Endothelial cell of umbilical vein (primary cell): ENCODE measurements at regions not wholly inside any gene's neighbourhood (a gene's known extent, or its start where the extent isn't known, plus 50 kb on each side); places are given as distances from the start of the nearest gene placed in this dataset.

Experiments
- BruUV-seq: library from RNA; stranded (reverse); fragments of 400-500 nt; replicated peaks from 2 replicates; lab custom pipeline; 2021; lab: Mats Ljungman, UMichigan
- CTCF ChIA-PET: fragments of 300-600, 350-600 bp; sonication (Branson Sonifier 250); formaldehyde crosslinking; loops from one replicate; lab custom pipeline; 2021; ENCODE audit warnings: antibody characterized with exemption, inconsistent platforms; lab: Charles Lee
- POLR2A ChIA-PET: fragments of 300-600, 350-600 bp; sonication (Branson Sonifier 250); formaldehyde crosslinking; loops from one replicate; lab custom pipeline; 2021; ENCODE audit warnings: antibody characterized with exemption, inconsistent platforms; lab: Charles Lee
- DNase-seq: peaks from one replicate; pipeline ENCODE4 v3.0.0-alpha.2; 2011; ENCODE audit warnings: low read depth, low spot score
- FAIRE-seq: peaks from 2 replicates; lab custom pipeline; 2011; peaks lifted over from hg19 to GRCh38; lab: Jason Lieb, UNC
- H2AFZ ChIP-seq: 2 replicates; pipeline ENCODE4 v1.6.0; 2012; ENCODE audit warnings: low read depth, low read length, control low read depth, inconsistent platforms
- H3K27ac ChIP-seq: 2 replicates; pipeline ENCODE4 v1.5.1; 2011; ENCODE audit warnings: low read depth, mild to moderate bottlenecking, control low read depth, low read length, moderate library complexity; ENCODE audit not compliant: insufficient read depth
- H3K27me3 ChIP-seq, 2 experiments: 2 replicates each; pipeline versions ENCODE4 v1.6.0 to v1.6.1; 2011; ENCODE audit warnings: low read length in 2 of 2, mixed read lengths in 1 of 2; ENCODE audit not compliant: control insufficient read depth in 2 of 2, insufficient read depth in 2 of 2
- H3K36me3 ChIP-seq, 2 experiments: 2 replicates in 1 of 2; 3 replicates in 1 of 2; pipeline ENCODE4 v1.5.1; 2011; ENCODE audit warnings: low read length in 2 of 2, mild to moderate bottlenecking in 1 of 2, moderate library complexity in 1 of 2; ENCODE audit not compliant: control insufficient read depth in 2 of 2, insufficient read depth in 2 of 2; ENCODE audit errors: extremely low read depth in 1 of 2
- H3K4me1 ChIP-seq: 3 replicates; pipeline ENCODE4 v1.5.1; 2011; ENCODE audit warnings: mild to moderate bottlenecking, low read length; ENCODE audit not compliant: control insufficient read depth, insufficient read depth; ENCODE audit errors: extremely low read depth
- H3K4me2 ChIP-seq: 2 replicates; pipeline ENCODE4 v1.6.1; 2011; ENCODE audit warnings: low read length, control low read depth, mixed read lengths; ENCODE audit not compliant: insufficient read depth
- H3K4me3 ChIP-seq, 3 experiments: fragments of 200-600 bp in 1 of 3; sonication (generic), shearing (Covaris generic) in 1 of 3; replicated peaks in 1 of 3; 2 replicates each; pipeline ENCODE4 v1.5.1; 2011 to 2016; ENCODE audit warnings: control low read depth in 3 of 3, low read length in 3 of 3, mild to moderate bottlenecking in 2 of 3, inconsistent platforms in 1 of 3, low read depth in 1 of 3, moderate library complexity in 1 of 3; ENCODE audit not compliant: insufficient read depth in 1 of 3
- H3K79me2 ChIP-seq: 2 replicates; pipeline ENCODE4 v1.6.0; 2012; ENCODE audit warnings: low read length, inconsistent platforms; ENCODE audit not compliant: control insufficient read depth, insufficient read depth
- H3K9ac ChIP-seq: replicated peaks from 2 replicates; pipeline ENCODE3; 2011; ENCODE audit warnings: low read length, control low read depth; ENCODE audit not compliant: insufficient read depth; ENCODE audit errors: extremely low read depth
- H3K9me1 ChIP-seq: replicated peaks from 3 replicates; pipeline ENCODE4 v1.6.0; 2011; ENCODE audit warnings: mild to moderate bottlenecking, low read length; ENCODE audit not compliant: control insufficient read depth, insufficient read depth; ENCODE audit errors: extremely low read depth
- H3K9me3 ChIP-seq: replicated peaks from 2 replicates; pipeline ENCODE4 v1.5.1; 2012; ENCODE audit warnings: low read length, inconsistent platforms; ENCODE audit not compliant: control insufficient read depth, insufficient read depth
- H4K20me1 ChIP-seq: replicated peaks from 2 replicates; pipeline ENCODE3; 2011; ENCODE audit warnings: mild to moderate bottlenecking, low read length; ENCODE audit not compliant: control insufficient read depth, insufficient read depth; ENCODE audit errors: extremely low read depth
- EZH2 ChIP-seq: IDR thresholded peaks from 2 replicates; pipeline ENCODE4 v1.6.1; 2012; ENCODE audit warnings: borderline replicate concordance, low read depth, mild to moderate bottlenecking, moderate library complexity, low read length, inconsistent platforms; ENCODE audit not compliant: severe bottlenecking
- FOS ChIP-seq: IDR thresholded peaks from 2 replicates; pipeline ENCODE4 v1.6.1; 2011; ENCODE audit warnings: mild to moderate bottlenecking, low read length, moderate library complexity, borderline replicate concordance; ENCODE audit not compliant: insufficient read depth
- GATA2 ChIP-seq: IDR thresholded peaks from 2 replicates; pipeline ENCODE4 v1.7.0; 2011; ENCODE audit warnings: low read depth, mild to moderate bottlenecking, moderate library complexity, mixed read lengths, low read length; ENCODE audit not compliant: insufficient read length, insufficient read depth
- JUN ChIP-seq: IDR thresholded peaks from 2 replicates; pipeline ENCODE4 v1.6.1; 2011; ENCODE audit warnings: borderline replicate concordance, low read depth; ENCODE audit not compliant: insufficient read length, insufficient read depth
- MYC ChIP-seq: IDR thresholded peaks from one replicate; pipeline ENCODE4 v1.6.1; 2011; ENCODE audit warnings: mild to moderate bottlenecking, low read depth, low read length
- POLR2A ChIP-seq: IDR thresholded peaks from 2 replicates; pipeline ENCODE4 v1.6.1; 2012; ENCODE audit warnings: low read depth, mild to moderate bottlenecking, control low read depth, low read length
- POLR2AphosphoS5 ChIP-seq: IDR thresholded peaks from 2 replicates; pipeline ENCODE4 v1.6.1; 2012; ENCODE audit warnings: low read depth, mild to moderate bottlenecking, control low read depth, low read length, moderate library complexity; ENCODE audit not compliant: insufficient read depth
- dilution Hi-C: fragments of 300-500 bp; cut with MboI; formaldehyde crosslinking; loops from one replicate; pipeline ENCODE4 v1.15.0; 2019; ENCODE audit warnings: low sequenced_read_pairs; ENCODE audit not compliant: extremely low pct_ligation_motif_present
- intact Hi-C: fragments of 100-400 bp; cut with micrococcal nuclease; formaldehyde crosslinking; loops from one replicate; pipeline ENCODE4 v1.10.0; 2022
- TF ChIP-seq, protein P1 (sequence below): IDR thresholded peaks from 2 replicates; pipeline ENCODE4 v1.6.1; 2011; ENCODE audit not compliant: insufficient read depth, insufficient read length
- TF ChIP-seq, protein P2 (sequence below), 2 donors: IDR thresholded peaks; 1 replicate in 1 of 2; 2 replicates in 1 of 2; pipeline ENCODE4 v1.5.1; 2011; ENCODE audit warnings: low read length in 2 of 2, mild to moderate bottlenecking in 2 of 2, moderate library complexity in 2 of 2, control low read depth in 1 of 2, inconsistent platforms in 1 of 2, low read depth in 1 of 2; ENCODE audit not compliant: insufficient read depth in 1 of 2; ENCODE audit errors: extremely low read depth in 1 of 2

DNA sequence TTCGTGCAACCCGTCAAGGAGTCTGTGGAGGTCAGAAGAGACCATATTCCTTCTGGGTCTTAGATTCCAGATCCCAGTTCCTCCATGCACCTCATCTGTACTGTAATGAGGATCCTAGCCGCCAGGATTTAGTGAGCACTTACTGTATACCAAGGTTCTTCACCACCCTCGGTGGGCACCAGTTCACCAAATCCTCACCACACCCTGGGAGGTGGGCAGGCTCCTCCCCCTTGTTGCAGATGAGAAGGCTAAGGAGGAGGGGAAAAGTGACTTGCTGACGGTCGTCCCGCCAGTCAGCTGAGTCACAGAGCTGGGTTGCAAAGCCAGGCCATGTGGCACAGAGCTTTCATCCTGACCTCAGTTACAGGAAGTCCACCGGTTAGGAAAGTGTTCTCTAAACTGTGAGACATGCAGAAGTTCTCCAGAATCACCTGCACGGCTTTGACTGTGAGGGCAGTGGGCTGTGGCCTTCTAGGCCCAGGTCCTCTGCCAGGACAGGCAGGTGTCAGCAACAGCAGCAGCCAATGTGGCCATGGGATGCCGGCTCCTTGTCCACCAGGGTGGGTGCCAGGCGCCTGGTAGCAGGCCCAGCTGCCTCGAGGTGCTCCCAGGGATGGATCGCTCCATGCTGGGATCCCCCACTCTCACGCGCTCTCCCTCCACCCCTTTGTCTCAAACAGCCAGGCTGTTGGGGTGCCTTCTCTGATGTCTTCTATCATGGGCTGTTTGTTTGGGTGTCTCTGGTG lies 240.3 kb upstream of the GSE1 start:
- H3K9ac ChIP-seq, result no peak overlapping the region
- no peaks in the 10 kb centered on the region for H3K9me3 ChIP-seq
- no peaks in the 10 kb centered on the region for H3K79me2 ChIP-seq
- no peak overlapping the region for H3K4me3 ChIP-seq
- DNase-seq (no peak), FAIRE-seq (peak; percentile 59)
- TF ChIP-seq FOS (no peak), EZH2 (no peak), JUN (no peak), POLR2AphosphoS5 (no peak), MYC (no peak), GATA2 (no peak), POLR2A (no peak)
- TF ChIP-seq, protein P1, sequence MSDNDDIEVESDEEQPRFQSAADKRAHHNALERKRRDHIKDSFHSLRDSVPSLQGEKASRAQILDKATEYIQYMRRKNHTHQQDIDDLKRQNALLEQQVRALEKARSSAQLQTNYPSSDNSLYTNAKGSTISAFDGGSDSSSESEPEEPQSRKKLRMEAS, result no peak
- TF ChIP-seq, protein P2, sequence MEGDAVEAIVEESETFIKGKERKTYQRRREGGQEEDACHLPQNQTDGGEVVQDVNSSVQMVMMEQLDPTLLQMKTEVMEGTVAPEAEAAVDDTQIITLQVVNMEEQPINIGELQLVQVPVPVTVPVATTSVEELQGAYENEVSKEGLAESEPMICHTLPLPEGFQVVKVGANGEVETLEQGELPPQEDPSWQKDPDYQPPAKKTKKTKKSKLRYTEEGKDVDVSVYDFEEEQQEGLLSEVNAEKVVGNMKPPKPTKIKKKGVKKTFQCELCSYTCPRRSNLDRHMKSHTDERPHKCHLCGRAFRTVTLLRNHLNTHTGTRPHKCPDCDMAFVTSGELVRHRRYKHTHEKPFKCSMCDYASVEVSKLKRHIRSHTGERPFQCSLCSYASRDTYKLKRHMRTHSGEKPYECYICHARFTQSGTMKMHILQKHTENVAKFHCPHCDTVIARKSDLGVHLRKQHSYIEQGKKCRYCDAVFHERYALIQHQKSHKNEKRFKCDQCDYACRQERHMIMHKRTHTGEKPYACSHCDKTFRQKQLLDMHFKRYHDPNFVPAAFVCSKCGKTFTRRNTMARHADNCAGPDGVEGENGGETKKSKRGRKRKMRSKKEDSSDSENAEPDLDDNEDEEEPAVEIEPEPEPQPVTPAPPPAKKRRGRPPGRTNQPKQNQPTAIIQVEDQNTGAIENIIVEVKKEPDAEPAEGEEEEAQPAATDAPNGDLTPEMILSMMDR (IDR thresholded peaks at IDR 0.05; ENCODE audit: extremely low read depth in 1 of 2, insufficient read depth in 1 of 2, low read depth in 1 of 2, low read length in 2 of 2), result no peak
- intact Hi-C loops, result no loop called here
- BruUV-seq, result no TSS peak
- H3K27me3 ChIP-seq, result no peaks in the 10 kb centered on the region
- H4K20me1 ChIP-seq, result no peaks in the 10 kb centered on the region
- ChIA-PET POLR2A (no interaction called here), CTCF (interaction anchor here (1.5 kb wide), 1 partner anchor 14 kb away, joined by 3 read pairs; no protein-coding TSS in a partner anchor)
- H3K9me1 ChIP-seq, result no peaks in the 10 kb centered on the region
- H3K36me3 ChIP-seq, result no peaks in the 10 kb centered on the region
- no peak overlapping the region for H3K4me2 ChIP-seq
- dilution Hi-C loops, result no loop called here
- no peaks in the 10 kb centered on the region for H3K4me1 ChIP-seq
- no peak overlapping the region for H3K27ac ChIP-seq
- H2AFZ ChIP-seq, result no peak overlapping the region
